DMS153 (cell line): ENCODE measurements at regions not wholly inside any gene's neighbourhood (a gene's known extent, or its start where the extent isn't known, plus 50 kb on each side); places are given as distances from the start of the nearest gene placed in this dataset.
"Not testable (repeated sequence)": the region's sequence is repeated elsewhere in the genome, so short reads cannot be mapped to it uniquely, and the experiment has no call there.

Experiments used
- DNase-seq: peaks from one replicate; lab custom pipeline; 2025; lab: John Stamatoyannopoulos, UW

DNA sequence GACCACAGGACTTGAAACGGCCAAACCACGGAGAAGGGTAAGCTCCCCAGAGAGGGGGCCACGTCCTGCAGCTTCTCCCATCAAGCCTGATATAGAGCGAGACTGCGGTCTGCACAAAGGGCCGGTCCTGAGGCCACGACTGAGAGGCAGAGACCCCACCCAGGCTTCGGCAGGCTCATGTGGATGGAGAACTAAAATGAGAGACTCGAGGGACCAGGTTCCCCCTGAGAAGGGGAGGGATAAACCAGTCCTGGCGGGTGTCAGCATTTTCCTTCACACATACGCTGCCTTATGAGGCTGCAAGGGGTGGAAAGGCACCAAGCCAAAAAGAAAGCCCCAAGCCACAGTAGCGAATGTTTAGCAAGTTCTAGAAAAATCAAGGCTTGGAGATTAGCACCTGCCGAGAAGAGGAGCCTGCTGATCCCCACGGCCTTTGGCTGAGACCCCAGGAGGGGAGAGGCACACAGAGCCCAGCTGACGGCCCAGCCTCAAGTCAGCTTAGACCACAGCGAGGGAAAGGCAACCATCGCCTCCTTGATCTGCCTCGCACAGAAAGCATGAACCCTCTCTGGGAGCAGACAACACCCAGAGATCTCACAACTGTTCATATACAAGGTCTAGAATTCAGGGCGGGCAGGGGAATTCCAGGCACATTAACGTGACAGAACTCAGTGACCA lies 92.6 kb upstream of the RNF32 start:
- no peak for DNase-seq

DNA sequence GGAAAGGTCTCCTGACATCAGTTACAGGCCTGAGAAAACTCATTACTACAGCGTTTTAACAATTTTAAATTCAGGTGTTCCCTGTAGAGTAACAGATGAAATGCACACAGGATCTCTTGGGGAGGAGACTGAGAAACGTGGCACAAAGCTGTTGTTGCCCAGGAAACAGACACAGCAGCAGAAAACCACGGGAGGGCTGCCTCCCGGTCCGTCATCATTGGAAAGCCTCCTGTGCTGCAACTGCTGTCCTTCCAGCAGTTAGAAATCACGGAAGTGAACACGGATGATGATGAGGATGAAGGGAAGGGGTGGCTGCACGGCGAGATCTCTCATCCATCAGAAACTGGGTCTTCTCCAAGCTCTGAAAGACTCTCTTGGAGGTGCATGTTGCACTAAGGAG lies 94.6 kb upstream of the RNF32 start:
- peak; percentile 38 for DNase-seq

DNA sequence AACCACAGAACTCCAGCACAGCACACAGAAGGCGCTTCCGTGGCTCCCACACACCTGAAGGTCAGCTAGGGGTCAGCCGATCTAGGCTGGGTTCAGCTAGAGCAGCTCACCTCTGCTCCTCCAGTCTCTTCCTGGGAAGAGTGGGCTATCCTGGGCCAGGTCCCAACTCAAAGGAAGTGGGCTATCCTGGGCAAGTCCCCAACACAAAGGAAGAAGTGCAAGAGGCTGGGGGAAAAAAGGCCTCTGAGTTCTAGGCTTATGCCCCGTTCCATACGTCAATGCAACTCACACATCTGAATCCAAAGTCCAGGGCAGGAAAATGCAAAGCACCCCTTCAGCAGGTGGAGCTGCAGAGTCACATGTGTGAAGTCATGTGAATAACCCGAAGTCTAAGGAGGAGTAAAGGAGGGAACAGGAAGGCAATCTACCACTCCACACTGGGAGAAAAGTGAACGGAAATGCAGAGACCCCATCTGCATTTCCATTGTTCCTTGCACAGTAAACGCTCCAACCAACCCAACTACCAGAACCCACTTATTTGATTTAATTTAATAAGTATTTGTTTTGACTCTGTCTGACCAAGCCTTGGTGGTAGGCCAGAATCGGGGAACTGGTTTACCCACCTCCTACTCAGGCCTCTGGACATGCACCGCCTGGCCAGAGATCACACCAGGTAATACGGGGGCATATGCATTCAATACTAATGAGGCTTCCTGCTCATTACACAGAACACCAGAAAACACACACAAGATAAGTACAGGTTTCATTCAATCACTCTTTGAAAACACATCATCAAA lies 95.5 kb upstream of the RNF32 start:
- DNase-seq: no peak

DNA sequence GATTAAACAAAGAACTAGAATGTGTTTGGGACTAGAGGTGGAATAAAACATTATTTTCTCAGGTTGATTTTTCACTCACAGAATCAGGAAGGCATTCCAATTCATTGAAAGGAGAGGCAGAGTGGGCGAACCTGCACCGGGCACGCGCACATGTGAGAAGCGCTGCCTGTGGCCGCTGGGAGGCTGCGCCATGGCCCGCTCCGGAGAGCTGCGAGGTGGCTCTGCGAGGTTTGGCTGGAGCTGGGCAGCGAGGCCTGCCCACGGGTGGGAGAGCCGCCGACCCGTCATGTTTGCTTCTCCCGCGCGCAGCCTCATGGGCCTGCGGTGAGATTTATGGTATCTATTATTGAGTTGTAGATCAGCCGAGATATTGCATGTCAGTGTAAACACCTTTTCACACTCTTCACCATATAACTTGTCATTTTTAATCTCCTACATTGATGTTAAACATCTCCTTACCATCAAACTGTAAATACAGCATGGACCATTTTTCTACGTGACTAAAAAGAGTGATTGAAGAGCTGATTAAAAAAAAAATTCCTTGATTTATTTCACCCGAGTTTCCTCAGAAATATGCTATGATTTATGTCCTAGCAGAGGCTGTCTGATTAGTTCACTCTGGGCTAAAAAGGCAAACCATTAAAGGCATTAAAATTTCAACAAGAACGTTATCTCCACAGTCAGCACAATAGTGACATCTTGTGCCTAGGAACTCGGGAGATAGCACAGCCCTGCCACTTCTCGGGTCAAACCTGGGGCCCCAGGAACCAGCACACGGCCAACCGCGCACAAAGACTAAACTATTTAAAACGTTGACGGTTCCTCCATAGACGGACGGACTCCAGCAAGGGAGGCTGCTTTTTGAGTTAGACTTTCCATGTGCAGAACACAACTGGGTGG lies 96.6 kb upstream of the RNF32 start:
- DNase-seq: no peak

DNA sequence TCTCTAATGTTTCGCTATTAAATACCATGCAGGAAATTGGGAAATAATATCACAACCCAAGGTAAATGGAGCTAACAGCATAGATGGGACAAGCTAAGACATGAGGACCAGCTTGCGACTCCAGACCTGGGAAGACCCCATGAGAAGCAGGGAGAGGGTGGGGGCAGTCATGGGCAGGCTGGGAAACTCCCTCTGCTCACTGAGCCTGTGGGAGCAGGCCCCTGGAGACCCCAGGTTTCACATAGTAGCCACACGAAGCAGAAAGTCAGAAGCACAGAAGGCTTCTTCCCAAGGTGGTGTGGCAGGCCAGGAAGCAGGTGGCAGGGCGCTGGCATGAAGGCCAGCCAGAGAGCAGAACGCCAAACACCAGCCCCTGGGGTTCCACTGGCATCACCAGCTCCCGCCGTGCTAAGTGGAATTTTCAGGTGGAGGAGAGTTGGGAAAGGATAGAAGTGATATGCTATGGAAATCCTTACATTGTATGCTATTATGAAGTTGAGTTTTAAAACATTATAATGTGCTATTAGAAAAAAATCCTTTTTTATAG lies 99.9 kb upstream of the RNF32 start:
- DNase-seq: no peak

DNA sequence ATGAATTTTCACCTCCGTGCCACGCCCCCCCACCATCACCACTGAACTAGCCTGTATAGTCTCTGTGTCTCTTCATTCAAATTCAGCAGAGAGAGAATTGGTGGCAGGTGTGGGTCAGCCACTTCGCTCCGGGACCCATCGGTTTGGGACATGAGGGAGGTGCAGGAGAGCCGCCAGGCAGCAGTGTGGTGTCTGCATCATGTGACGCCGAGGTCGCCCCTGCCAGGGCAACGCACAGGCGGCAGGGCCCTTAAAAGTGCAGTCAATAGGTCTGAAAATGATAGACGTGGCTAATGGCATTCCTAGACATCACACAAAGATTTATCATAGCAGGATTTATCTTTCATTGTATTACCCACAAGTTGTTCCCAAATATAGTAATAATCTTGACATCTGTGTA lies 100.6 kb upstream of the RNF32 start:
- DNase-seq: no peak

DNA sequence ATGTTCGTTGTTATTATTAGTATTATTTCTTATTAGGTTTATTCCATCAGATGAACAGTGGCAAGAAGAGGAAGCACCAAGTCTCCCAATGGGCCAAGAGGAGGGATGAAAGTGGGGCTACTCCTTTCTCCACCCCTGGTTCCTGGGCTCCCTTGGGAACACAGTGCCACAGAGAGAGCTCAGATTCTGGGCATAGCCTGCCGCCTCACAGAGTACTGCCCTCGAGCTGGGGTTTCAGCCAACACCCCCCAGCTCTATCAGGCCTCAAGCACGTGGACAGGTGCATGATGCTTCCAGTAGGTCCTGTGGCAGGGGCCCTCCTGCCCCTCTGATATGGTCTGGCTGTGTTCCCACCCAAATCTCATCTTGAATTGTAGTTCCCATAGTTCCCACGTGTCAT lies 103.6 kb upstream of the RNF32 start:
- no peak for DNase-seq

DNA sequence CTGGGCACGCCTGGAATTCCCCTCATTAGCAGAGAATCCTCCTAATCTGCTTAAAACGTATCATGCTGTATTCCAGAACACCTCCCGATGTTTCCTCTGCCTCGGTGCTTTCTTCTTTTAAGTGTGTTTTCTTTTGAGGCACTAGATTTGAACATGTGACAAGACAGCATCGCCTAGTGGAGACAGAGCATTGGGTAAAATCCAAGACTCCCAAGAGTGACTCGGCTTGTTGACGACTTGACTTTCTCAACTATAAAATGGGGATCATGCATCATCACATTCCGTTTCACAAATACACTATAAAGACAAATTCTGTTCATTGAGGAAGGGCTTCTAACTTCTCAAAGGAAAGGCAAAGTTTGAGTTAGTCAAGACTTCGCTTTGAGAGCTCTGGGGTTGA lies 105.6 kb upstream of the RNF32 start:
- DNase-seq: no peak

DNA sequence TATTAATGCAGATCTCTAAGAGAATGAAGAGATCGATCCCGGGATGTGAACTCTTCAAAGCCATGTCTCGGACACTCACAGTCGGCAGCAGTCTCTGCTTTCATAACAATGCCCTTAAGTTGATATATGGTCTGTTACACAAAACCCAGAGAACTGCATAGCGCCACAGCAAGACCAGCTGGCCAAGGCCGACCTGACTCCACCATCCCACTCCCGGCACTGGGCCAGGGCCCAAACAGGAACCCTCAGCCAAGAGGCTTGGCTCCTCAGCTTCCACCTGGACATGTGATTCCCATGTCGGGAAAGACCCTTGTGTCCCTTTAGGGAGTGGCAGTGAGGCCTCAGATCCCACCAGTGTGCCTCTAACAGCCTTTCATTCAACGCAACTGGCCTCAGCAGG lies 106.6 kb upstream of the RNF32 start:
- no peak for DNase-seq

DNA sequence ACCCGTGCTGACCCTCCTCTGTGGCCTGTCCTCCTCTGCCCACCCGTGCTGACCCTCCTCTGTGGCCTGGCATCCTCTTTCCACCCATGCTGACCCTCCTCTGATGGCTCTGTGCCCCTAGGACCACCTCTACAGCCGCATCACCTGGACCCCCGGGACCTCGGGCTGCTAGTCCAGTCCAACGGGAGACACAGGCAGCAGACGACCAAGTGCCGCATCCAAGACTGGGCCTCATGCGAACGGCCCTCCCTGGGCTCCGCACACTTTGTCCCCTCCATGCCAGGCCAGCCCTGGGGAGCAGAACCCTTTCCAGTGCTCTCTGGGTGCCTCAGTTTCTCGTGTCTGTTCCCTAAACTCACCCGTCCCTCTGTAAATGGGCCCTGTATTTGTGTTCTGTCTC lies 107.2 kb upstream of the RNF32 start:
- DNase-seq: no peak

DNA sequence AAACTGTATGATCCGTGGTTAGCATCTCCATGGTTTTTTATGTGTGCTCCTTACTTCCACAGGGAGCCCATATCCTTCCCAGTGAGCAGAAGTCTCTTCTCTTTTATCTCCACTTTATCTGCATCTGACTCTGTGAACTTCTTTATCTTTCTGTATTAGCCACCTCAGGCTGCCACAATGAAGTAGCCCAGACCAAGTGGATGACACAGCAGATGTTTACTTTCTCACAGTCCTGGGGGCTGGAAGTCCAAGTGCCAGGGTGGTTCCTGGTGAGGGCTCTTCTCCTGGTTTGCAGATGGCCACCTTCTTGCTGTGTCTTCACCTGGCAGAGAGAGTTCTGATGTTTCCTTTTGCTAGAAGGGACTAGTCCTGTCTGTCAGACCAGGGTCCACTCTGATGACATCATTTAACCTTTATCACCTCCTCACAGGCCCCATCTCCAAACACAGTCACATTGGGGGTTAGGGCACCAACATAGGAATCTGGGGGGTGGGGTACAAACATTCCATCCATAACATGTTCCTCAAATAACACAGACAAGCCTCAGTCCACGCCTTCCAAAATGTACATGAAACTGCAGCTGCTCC lies 108.5 kb upstream of the RNF32 start:
- no peak for DNase-seq

DNA sequence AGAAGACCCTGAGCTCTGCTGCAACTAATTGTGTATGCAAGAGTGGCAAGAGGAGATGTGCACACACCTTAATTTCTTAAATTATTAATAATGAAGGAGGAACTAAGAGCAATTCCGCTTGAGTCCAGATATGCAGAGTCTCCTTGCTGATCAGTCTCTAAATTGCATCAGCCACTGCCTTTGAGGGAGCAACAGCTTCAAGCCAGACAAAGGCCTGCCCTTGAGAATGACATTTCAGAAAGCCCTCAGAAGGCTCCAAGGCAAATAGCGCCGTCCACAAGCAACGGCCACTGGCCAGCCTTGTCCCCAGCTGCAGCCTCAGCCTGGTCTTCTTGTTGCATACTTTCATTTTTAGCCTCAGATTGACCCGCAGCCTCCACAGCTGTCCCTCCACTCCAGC lies 110.6 kb upstream of the RNF32 start:
- DNase-seq: no peak

DNA sequence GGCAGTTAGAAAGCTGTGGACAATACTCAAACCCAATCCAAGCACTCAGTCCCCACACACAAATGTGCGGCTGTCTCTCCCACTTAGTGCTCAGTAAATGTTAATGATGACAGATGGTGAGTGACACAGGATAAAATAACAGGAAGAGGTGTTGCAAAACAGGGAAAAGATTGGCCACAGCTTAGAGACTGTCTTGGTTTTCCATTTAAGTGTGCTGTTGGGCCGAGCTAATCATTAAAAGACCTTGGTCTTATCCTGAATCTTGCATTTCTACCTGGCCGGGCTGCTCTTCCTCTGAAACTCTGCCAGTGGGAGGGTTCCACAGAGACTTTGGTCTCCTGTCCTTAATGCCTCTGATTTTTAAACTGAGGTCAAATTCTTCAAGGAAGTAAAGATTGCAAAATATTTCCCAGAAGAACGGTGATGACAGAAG lies 113.1 kb upstream of the RNF32 start:
- DNase-seq: no peak

DNA sequence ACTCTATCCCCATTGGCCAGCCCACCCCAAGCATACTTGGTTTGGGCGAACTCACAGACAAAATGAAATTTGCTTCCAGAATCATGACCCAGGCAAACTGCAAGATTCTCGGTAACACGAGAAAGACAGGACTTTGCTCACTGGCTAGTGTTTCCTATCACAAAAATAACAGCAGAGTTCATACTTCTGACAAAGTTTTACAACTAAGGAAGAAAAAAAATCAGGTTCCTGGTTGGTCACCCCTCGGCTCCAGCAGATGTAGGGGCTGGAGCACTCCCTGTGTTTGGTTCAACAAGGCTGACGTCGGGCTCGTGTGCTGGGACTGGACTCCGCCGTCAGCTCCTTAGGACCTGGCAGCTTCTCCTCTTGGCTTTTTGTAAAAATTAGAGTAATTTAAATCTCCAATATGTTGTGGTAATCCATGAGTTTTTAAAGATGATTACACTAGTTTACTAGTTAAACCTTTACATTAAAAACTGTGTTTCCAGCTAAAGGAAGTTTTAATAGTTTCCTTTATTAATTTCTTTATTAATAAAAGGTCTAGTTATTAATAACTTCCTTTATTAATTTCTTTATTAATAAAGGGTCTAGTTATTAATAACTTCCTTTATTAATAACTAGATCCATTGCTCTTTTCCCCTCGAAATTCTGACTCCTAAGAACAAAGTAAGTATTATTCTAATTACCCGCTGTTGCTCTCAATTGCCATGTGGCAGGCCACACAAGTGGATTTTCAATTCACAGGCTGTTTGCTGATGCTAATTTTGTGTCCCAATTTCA lies 115.6 kb upstream of the RNF32 start:
- no peak for DNase-seq

DNA sequence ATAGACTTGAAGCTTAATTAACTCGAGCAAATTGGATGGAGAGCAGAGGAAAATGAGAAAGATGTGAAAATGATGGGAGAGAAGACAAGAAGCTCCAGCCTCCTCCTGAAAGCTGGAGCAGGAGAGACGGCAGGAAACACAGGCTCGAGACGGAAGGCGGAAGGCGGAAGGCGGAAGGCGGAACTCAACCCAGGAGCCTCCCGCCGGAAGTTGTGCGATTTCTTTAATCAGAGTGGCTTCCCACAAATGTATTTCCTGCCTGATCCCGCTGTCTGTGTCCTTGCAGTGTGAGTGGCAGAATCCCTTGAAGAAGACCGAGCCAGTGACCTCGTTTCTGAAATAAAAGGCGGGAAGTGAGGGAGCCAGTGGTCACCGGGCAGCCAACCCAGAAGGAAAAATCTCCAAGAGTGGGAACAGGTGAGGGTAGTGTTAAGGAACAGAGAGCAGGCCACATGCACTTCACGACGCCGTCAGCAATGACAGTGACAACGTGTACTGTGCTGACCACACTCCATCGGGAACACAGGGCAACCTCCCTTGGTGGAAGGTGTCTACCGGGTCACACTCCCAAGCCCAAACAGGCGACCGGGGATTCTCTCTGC lies 117.0 kb upstream of the RNF32 start:
- DNase-seq: no peak

DNA sequence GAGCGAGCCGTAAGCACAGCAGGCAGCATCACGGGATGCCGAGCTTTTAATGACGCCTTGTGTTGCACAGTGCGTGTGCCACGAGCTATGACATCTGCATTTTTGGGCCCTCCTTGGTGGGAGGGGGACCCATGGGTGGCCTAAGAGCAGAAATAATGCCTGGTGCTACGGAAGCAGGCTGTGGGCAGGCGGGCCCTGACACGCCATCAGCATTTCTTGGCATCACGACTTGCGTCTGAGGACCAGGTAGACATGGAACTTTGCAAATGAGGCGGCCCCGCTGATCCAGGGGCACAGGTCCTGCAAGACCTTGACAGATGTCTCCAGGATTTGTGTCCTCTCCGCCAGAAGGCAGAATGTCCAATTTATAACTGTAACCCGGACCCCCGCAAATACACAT lies 117.8 kb upstream of the RNF32 start:
- DNase-seq: no peak

DNA sequence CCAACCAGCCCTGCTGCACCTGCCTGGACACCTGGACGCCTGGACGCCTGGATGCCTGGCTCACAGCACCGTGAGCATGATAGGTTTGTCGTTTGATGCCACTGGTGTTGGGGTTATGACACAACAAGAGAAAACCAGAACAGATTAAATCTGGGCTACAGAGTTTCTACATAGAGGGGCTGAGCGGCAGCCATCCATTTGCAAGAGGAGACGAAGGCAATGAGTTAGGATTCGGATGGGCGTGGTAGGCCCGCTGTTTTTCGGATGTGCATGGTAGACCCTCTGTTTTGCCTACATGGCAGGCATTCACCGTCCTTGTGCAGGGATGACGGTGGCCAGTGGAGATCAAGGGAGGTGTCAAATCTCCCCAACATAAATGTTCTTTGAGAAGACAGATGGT lies 121.5 kb upstream of the RNF32 start:
- DNase-seq: no peak

DNA sequence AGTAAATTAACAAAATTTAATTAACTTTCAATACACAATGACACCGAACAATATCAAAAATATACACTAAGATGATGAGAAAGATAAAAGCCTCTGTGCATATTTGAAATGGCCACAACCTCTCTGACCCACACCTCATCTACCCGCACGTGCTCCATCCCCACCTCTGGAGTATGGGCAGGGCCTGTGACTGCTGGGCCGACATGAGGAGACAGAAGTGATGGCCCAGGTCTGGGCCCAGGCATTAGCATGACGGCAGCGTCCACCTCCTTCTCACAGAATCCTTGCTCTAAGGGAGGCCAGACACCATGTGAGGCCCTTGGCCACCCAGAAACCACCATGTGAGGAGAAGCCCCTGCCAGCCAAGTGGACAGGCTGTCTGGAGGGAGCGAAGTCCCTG lies 122.1 kb upstream of the RNF32 start:
- DNase-seq: no peak

DNA sequence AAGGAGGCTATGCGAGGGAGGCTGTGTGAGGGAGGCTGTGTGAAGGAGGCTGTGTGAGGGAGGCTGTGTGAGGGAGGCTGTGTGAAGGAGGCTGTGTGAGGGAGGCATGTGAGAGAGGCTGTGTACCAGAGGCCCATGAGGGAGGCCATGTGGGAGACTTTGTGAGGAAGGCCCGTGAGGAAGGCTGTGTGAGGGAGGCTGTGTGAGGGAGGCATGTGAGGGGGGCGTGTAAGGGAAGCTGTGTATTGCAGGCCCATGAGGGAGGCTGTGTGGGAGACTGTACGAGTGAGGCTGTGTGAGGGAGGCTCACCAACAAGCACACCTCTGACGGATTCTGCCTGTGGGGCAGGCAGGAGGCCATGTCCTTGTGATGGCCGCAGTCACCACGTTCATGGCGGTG lies 122.7 kb upstream of the RNF32 start:
- not testable (repeated sequence) for DNase-seq

DNA sequence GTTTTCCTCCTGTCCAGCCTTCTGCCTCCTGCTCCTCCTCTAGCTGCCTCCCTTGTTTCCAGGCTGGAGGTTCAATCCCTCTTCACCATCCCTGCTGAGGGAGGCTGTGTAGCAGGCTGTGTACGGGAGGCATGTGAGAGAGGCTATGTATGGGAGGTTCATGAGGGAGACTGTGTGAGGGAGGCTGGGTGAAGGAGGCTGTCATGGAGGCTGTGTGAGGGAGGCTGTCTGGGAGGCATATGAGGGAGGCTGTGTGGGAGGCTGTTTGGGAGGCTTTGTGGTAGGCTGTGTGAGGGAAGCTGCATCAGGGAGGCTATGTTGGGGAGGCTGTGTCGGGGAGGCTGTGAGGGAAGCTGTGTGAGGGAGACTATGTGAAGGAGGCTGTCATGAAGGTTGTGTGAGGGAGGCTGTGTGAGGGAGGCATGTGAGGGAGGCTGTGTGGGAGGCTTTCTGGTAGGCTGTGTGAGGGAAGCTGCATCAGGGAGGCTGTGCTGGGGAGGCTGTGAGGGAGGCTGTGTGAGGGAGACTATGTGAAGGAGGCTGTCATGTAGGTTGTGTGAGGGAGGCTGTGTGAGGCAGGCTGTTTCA lies 123.7 kb upstream of the RNF32 start:
- no peak for DNase-seq
